ENCODE measurements at regions not wholly inside any gene's neighbourhood (a gene's known extent, or its start where the extent isn't known, plus 50 kb on each side); places are given as distances from the start of the nearest gene placed in this dataset.

- Histone ChIP-seq H3K36me3 (ENCODE audit: control insufficient read depth in 2 of 4, insufficient read depth in 4 of 4, low read length in 3 of 4) (no peaks in the 10 kb centered on the region), H2BK15ac (ENCODE audit: low read length) (no peak overlapping the region), H3K56ac (replicated peaks; ENCODE audit: insufficient read length, low read depth, low read length) (no peak overlapping the region), H3K9me3 (ENCODE audit: insufficient read depth in 2 of 2, low read depth in 1 of 2, low read length in 1 of 2) (no peaks in the 10 kb centered on the region), H3K18ac (ENCODE audit: extremely low read depth, low read length) (no peak overlapping the region), H2BK20ac (ENCODE audit: low read length) (no peak overlapping the region), H2AFZ (ENCODE audit: low read length) (peak overlapping the region; percentile 69; the same call in 1 of the 2 replicates), H3K79me1 (ENCODE audit: low read depth, low read length) (no peaks in the 10 kb centered on the region), H2BK5ac (ENCODE audit: low read depth, low read length) (no peak overlapping the region), H4K8ac (ENCODE audit: extremely low read depth, insufficient read depth, low read length) (no peak overlapping the region), H4K91ac (replicated peaks; ENCODE audit: insufficient read length, low read length) (no peak overlapping the region), H4K5ac (ENCODE audit: insufficient read length, low read depth, low read length) (no peak overlapping the region), H4K20me1 (replicated peaks in 1 of 2; ENCODE audit: control insufficient read depth in 1 of 2, insufficient read depth in 2 of 2, low read length in 2 of 2) (no peaks in the 10 kb centered on the region), H3K23ac (ENCODE audit: insufficient read length) (no peak overlapping the region), H3K27ac (ENCODE audit: low read depth, low read length) (no peak overlapping the region), H3K4me3 (ENCODE audit: extremely low read depth in 1 of 4, insufficient read depth in 2 of 4, low read depth in 3 of 4, low read length in 4 of 4) (no peak overlapping the region), H2BK12ac (ENCODE audit: low read depth, low read length) (no peak overlapping the region), H2BK120ac (replicated peaks; ENCODE audit: low read depth, low read length) (no peak overlapping the region), H2AK5ac (ENCODE audit: low read depth, low read length) (no peak overlapping the region), H3K4ac (replicated peaks; ENCODE audit: insufficient read length, low read depth, low read length) (no peak overlapping the region), H3K4me2 (ENCODE audit: insufficient read depth in 1 of 2, low read depth in 2 of 2, low read length in 2 of 2) (no peak overlapping the region), H3K27me3 (replicated peaks in 1 of 4; ENCODE audit: control insufficient read depth in 3 of 4, extremely low read depth in 1 of 4, insufficient read depth in 3 of 4, low read length in 3 of 4) (no peaks in the 10 kb centered on the region), H3K9ac (replicated peaks in 1 of 4; ENCODE audit: extremely low read depth in 1 of 4, low read depth in 3 of 4, low read length in 3 of 4) (no peak overlapping the region), H3K23me2 (ENCODE audit: low read depth, low read length) (no peaks in the 10 kb centered on the region), H3K14ac (ENCODE audit: insufficient read length) (no peak overlapping the region), H3K4me1 (replicated peaks in 1 of 4; ENCODE audit: control insufficient read depth in 3 of 4, insufficient read depth in 4 of 4, low read length in 3 of 4) (no peaks in the 10 kb centered on the region), H3K79me2 (ENCODE audit: control insufficient read depth in 1 of 2, insufficient read depth in 2 of 2, low read length in 2 of 2) (no peaks in the 10 kb centered on the region)
- peak; percentile 7 for FAIRE-seq
- peak in 2 of 3 experiments; percentile 16 to 26; a peak in 2 of 4 replicates for TF ChIP-seq CTCF (IDR thresholded peaks at IDR 0.05; ENCODE audit: control extremely low read depth in 1 of 3, insufficient read depth in 1 of 3, low read depth in 1 of 3, low read length in 3 of 3)
- TF ChIP-seq SP1 (IDR thresholded peaks at IDR 0.05; ENCODE audit: low read depth, low read length) = no peak
- TF ChIP-seq YY1 (IDR thresholded peaks at IDR 0.05; ENCODE audit: low read depth, low read length) = no peak
- peak; percentile 38 to 48; a peak in 3 of 4 replicates for TF ChIP-seq RAD21 (IDR thresholded peaks at IDR 0.05 in 1 of 2, conservative IDR thresholded peaks at IDR 0.05 in 1 of 2; ENCODE audit: low read depth in 2 of 2, low read length in 2 of 2)
- no peak for TF ChIP-seq RBBP5 (IDR thresholded peaks at IDR 0.05; ENCODE audit: borderline replicate concordance, low read depth, low read length)
- DNase-seq (ENCODE audit: low read depth in 1 of 2, low spot score in 2 of 2) = no peak
- WGBS, 2 experiments (ENCODE audit: extremely low coverage in 1 of 2, insufficient coverage in 1 of 2, insufficient read length in 1 of 2, insufficient replicate concordance in 2 of 2, low coverage in 1 of 2, low lambda C conversion rate in 2 of 2, missing lambda C conversion rate in 1 of 2) = 91% methylated on average over 5 of the region's 5 CpGs; no CpG with 5 or more reads in 1 of the 2 experiments
- CTCF ChIA-PET (ENCODE audit: partially characterized antibody) = interaction anchor here (1.1 kb wide), 1 partner anchor 11 kb away, joined by 3 read pairs; no protein-coding TSS in a partner anchor
- POLR2A ChIA-PET (ENCODE audit: partially characterized antibody) = no interaction called here
Measured at GRCh38 chr4:60589425-60589824, 610.7 kb upstream of the ADGRL3 start.
